Natural killer cell (primary cell): ENCODE measurements at regions not wholly inside any gene's neighbourhood (a gene's known extent, or its start where the extent isn't known, plus 50 kb on each side); places are given as distances from the start of the nearest gene placed in this dataset.

Experiments
- ATAC-seq, 3 donors: fragments of 150-1000 bp in 2 of 3; fragments of 200-7000 bp in 1 of 3; cut with Tn5 transposase; 1 replicate in 1 of 3; 2 replicates in 2 of 3; pipeline ENCODE4 v1.10.0; 2021; ENCODE audit warnings: mild to moderate bottlenecking in 2 of 3, moderate library complexity in 2 of 3
- DNase-seq, 2 donors: peaks; one replicate each; pipeline versions ENCODE4 v3.0.0 to v3.0.0-alpha.2; 2013 to 2021; ENCODE audit warnings: mixed read lengths in 1 of 2
- H3K27ac ChIP-seq: one replicate; pipeline ENCODE4 v1.5.1; 2013; ENCODE audit warnings: mild to moderate bottlenecking, low read length
- H3K27me3 ChIP-seq: one replicate; pipeline ENCODE4 v1.6.1; 2013; ENCODE audit warnings: low read length; ENCODE audit not compliant: control insufficient read depth, insufficient read depth
- H3K36me3 ChIP-seq: one replicate; pipeline ENCODE4 v1.6.1; 2013; ENCODE audit warnings: low read length; ENCODE audit not compliant: control insufficient read depth, insufficient read depth
- H3K4me1 ChIP-seq: one replicate; pipeline ENCODE4 v1.6.1; 2013; ENCODE audit warnings: low read length; ENCODE audit not compliant: control insufficient read depth, insufficient read depth
- H3K4me3 ChIP-seq: one replicate; pipeline ENCODE4 v1.5.1; 2013; ENCODE audit warnings: low read length
- H3K9me3 ChIP-seq: one replicate; pipeline ENCODE4 v1.6.1; 2013; ENCODE audit warnings: low read length; ENCODE audit not compliant: control insufficient read depth, insufficient read depth
- H3K27ac Mint-ChIP-seq, 2 donors: one replicate each; pipeline ENCODE4 v1.8.0; 2022; ENCODE audit warnings: mild to moderate bottlenecking in 2 of 2, mixed read lengths in 2 of 2, moderate library complexity in 1 of 2
- H3K27me3 Mint-ChIP-seq, 2 donors: one replicate each; pipeline ENCODE4 v1.8.0; 2022; ENCODE audit warnings: low read depth in 2 of 2, mixed read lengths in 2 of 2
- H3K36me3 Mint-ChIP-seq: one replicate; pipeline ENCODE4 v1.8.0; 2022; ENCODE audit warnings: mixed read lengths
- H3K4me1 Mint-ChIP-seq, 2 donors: one replicate each; pipeline ENCODE4 v1.8.0; 2022; ENCODE audit warnings: mixed read lengths in 2 of 2
- H3K4me3 Mint-ChIP-seq: one replicate; pipeline ENCODE4 v1.8.0; 2022; ENCODE audit warnings: mild to moderate bottlenecking, moderate library complexity, mixed read lengths
- H3K9me3 Mint-ChIP-seq, 2 donors: one replicate each; pipeline ENCODE4 v1.8.0; 2022; ENCODE audit warnings: mixed read lengths in 2 of 2
- CTCF ChIP-seq: fragments of 200-600 bp; IDR thresholded peaks from one replicate; pipeline ENCODE4 v1.8.0; 2022; ENCODE audit warnings: antibody characterized with exemption
- WGBS: methylation state at CpG from one replicate; pipeline ENCODE4 v1.1.7; 2013; ENCODE audit warnings: missing lambda C conversion rate; ENCODE audit not compliant: insufficient coverage; 5-methylcytosine and 5-hydroxymethylcytosine counted together
- intact Hi-C: fragments of 100-400 bp; cut with micrococcal nuclease; formaldehyde crosslinking; loops from one replicate; pipeline ENCODE4 v1.14.2; 2022

GRCh38 chr3:162366166-162366766 lies 869.7 kb downstream of the OTOL1 start:
- no peaks in the 10 kb centered on the region for H3K27me3 ChIP-seq
- Mint-ChIP-seq H3K9me3 (peaks cover 4 to 13% of the 10 kb centered on the region in 2 donors), H3K36me3 (no peaks in the 10 kb centered on the region), H3K27ac (no peak overlapping the region), H3K27me3 (no peaks in the 10 kb centered on the region), H3K4me3 (no peak overlapping the region), H3K4me1 (no peaks in the 10 kb centered on the region)
- no peak overlapping the region for H3K27ac ChIP-seq
- no peak for ATAC-seq
- TF ChIP-seq CTCF, result no peak
- H3K9me3 ChIP-seq, result no peaks in the 10 kb centered on the region
- H3K4me3 ChIP-seq, result no peak overlapping the region
- intact Hi-C loops, result no loop called here
- 100% methylated on average over 2 of the region's 4 CpGs for WGBS
- no peaks in the 10 kb centered on the region for H3K36me3 ChIP-seq
- no peak for DNase-seq
- no peaks in the 10 kb centered on the region for H3K4me1 ChIP-seq

GRCh38 chr3:162367429-162368260 lies 871.0 kb downstream of the OTOL1 start:
- H3K4me3 ChIP-seq, result no peak overlapping the region
- H3K36me3 Mint-ChIP-seq, result no peaks in the 10 kb centered on the region
- no peaks in the 10 kb centered on the region for H3K4me1 Mint-ChIP-seq
- intact Hi-C loops, result no loop called here
- DNase-seq (no peak), ATAC-seq (no peak)
- H3K27ac ChIP-seq, result no peak overlapping the region
- H3K4me1 ChIP-seq, result no peaks in the 10 kb centered on the region
- H3K9me3 ChIP-seq, result no peaks in the 10 kb centered on the region
- WGBS, result 51% methylated on average over 3 of the region's 3 CpGs
- H3K27me3 Mint-ChIP-seq, result no peaks in the 10 kb centered on the region
- H3K36me3 ChIP-seq, result no peaks in the 10 kb centered on the region
- H3K4me3 Mint-ChIP-seq, result no peak overlapping the region
- peaks cover 4 to 13% of the 10 kb centered on the region in 2 donors for H3K9me3 Mint-ChIP-seq
- no peaks in the 10 kb centered on the region for H3K27me3 ChIP-seq
- TF ChIP-seq CTCF, result no peak
- H3K27ac Mint-ChIP-seq, result no peak overlapping the region

GRCh38 chr3:162368417-162368816 lies 871.8 kb downstream of the OTOL1 start:
- no peaks in the 10 kb centered on the region for H3K36me3 ChIP-seq
- Mint-ChIP-seq H3K4me3 (no peak overlapping the region), H3K36me3 (no peaks in the 10 kb centered on the region), H3K9me3 (peaks cover 2 to 17% of the 10 kb centered on the region in 2 donors), H3K4me1 (no peaks in the 10 kb centered on the region), H3K27me3 (no peaks in the 10 kb centered on the region), H3K27ac (no peak overlapping the region)
- no peak for ATAC-seq
- no peak for TF ChIP-seq CTCF
- no peak overlapping the region for H3K4me3 ChIP-seq
- intact Hi-C loops, result no loop called here
- H3K4me1 ChIP-seq, result no peaks in the 10 kb centered on the region
- H3K9me3 ChIP-seq, result no peaks in the 10 kb centered on the region
- no peak for DNase-seq
- 87% methylated on average over 3 of the region's 4 CpGs for WGBS
- no peak overlapping the region for H3K27ac ChIP-seq
- H3K27me3 ChIP-seq, result no peaks in the 10 kb centered on the region
